GM23338 (cell line): ENCODE measurements at regions not wholly inside any gene's neighbourhood (a gene's known extent, or its start where the extent isn't known, plus 50 kb on each side); places are given as distances from the start of the nearest gene placed in this dataset.

Experiments used
- ATAC-seq: fragments of 200-7000 bp; cut with Tn5 transposase; 3 replicates; pipeline ENCODE4 v1.9.1; 2020
- DNase-seq: peaks from one replicate; pipeline ENCODE4 v3.0.0-alpha.2; 2015; ENCODE audit warnings: low spot score
- H2AFZ ChIP-seq: fragments of 200-600 bp; sonication (generic); 2 replicates; pipeline ENCODE4 v1.8.0; 2016; ENCODE audit warnings: antibody characterized with exemption, mild to moderate bottlenecking, moderate library complexity
- H3F3A ChIP-seq: fragments of 200-600 bp; sonication (generic); replicated peaks from 2 replicates; pipeline ENCODE4 v1.8.0; 2017; ENCODE audit warnings: antibody characterized with exemption, mixed run types, low read depth
- H3K27ac ChIP-seq: fragments of 200-600 bp; sonication (generic); 2 replicates; pipeline ENCODE4 v1.6.1; 2016; ENCODE audit warnings: low read depth
- H3K27me3 ChIP-seq: fragments of 200-600 bp; sonication (generic); 2 replicates; pipeline ENCODE4 v1.8.0; 2016; ENCODE audit warnings: mild to moderate bottlenecking, mixed run types, moderate library complexity; ENCODE audit not compliant: insufficient read depth
- H3K36me3 ChIP-seq: fragments of 200-600 bp; sonication (generic); 2 replicates; pipeline ENCODE4 v1.8.0; 2016; ENCODE audit warnings: mild to moderate bottlenecking; ENCODE audit not compliant: insufficient read depth
- H3K4me1 ChIP-seq: fragments of 200-600 bp; sonication (generic); 2 replicates; pipeline ENCODE4 v1.8.0; 2016; ENCODE audit warnings: mild to moderate bottlenecking, moderate library complexity; ENCODE audit not compliant: insufficient read depth
- H3K4me2 ChIP-seq: fragments of 200-600 bp; sonication (generic); 2 replicates; pipeline ENCODE4 v1.7.1; 2017; ENCODE audit warnings: mixed run types
- H3K4me3 ChIP-seq: fragments of 200-600 bp; sonication (generic); 2 replicates; pipeline ENCODE4 v1.6.1; 2016; ENCODE audit warnings: mixed run types
- H3K79me2 ChIP-seq: fragments of 200-600 bp; sonication (generic); replicated peaks from 2 replicates; pipeline ENCODE4 v1.8.0; 2017; ENCODE audit warnings: mild to moderate bottlenecking; ENCODE audit not compliant: insufficient read depth
- H3K9me2 ChIP-seq: fragments of 200-600 bp; sonication (generic); 2 replicates; pipeline ENCODE4 v1.8.0; 2017; ENCODE audit not compliant: insufficient read depth
- H4K20me1 ChIP-seq: fragments of 200-600 bp; sonication (generic); replicated peaks from 2 replicates; pipeline ENCODE4 v1.8.0; 2017; ENCODE audit warnings: mild to moderate bottlenecking; ENCODE audit not compliant: insufficient read depth
- H3K27ac Mint-ChIP-seq: 2 replicates; pipeline ENCODE4 v1.8.0; 2020; ENCODE audit warnings: inconsistent platforms, mild to moderate bottlenecking, moderate library complexity, mixed read lengths
- H3K27me3 Mint-ChIP-seq: 3 replicates; pipeline ENCODE4 v1.8.0; 2022; ENCODE audit warnings: low read depth, mild to moderate bottlenecking, moderate library complexity, mixed read lengths, inconsistent platforms; ENCODE audit not compliant: insufficient read depth, poor library complexity
- H3K36me3 Mint-ChIP-seq: 3 replicates; pipeline ENCODE4 v1.8.0; 2021; ENCODE audit warnings: low read depth, mild to moderate bottlenecking, inconsistent platforms, moderate library complexity, mixed read lengths
- H3K4me1 Mint-ChIP-seq: 3 replicates; pipeline ENCODE4 v1.8.0; 2020; ENCODE audit warnings: mild to moderate bottlenecking, inconsistent platforms, mixed read lengths
- H3K4me3 Mint-ChIP-seq: 3 replicates; pipeline ENCODE4 v1.8.0; 2021; ENCODE audit warnings: moderate library complexity, mild to moderate bottlenecking, inconsistent platforms, mixed read lengths
- H3K9me3 Mint-ChIP-seq: 3 replicates; pipeline ENCODE4 v1.8.0; 2020; ENCODE audit warnings: moderate library complexity, mild to moderate bottlenecking, inconsistent platforms, mixed read lengths
- CREB1 ChIP-seq: fragments of 250-450 bp; sonication (Bioruptor Pico); IDR thresholded peaks from 2 replicates; pipeline ENCODE4 v1.5.0; 2020; ENCODE audit warnings: low read depth, mild to moderate bottlenecking, moderate library complexity
- JUNB ChIP-seq: IDR thresholded peaks from one replicate; pipeline ENCODE4 v1.6.1; 2016; ENCODE audit warnings: antibody characterized with exemption; ENCODE audit not compliant: unreplicated experiment
- REST ChIP-seq: IDR thresholded peaks from one replicate; pipeline ENCODE4 v1.6.1; 2018; ENCODE audit warnings: antibody characterized with exemption; ENCODE audit not compliant: unreplicated experiment
- ZNF331 ChIP-seq: fragments of 250-450 bp; sonication (Bioruptor Pico); IDR thresholded peaks from 2 replicates; pipeline ENCODE4 v1.5.0; 2020; ENCODE audit warnings: low read depth, mild to moderate bottlenecking, moderate library complexity
- ZNF462 ChIP-seq: fragments of 250-450 bp; sonication (Bioruptor Pico); IDR thresholded peaks from 2 replicates; pipeline ENCODE4 v1.5.0; 2020; ENCODE audit warnings: mild to moderate bottlenecking, moderate library complexity

GRCh38 chr9:3087697-3088096, 243.8 kb upstream of the PUM3 start (continued):
- TF ChIP-seq ZNF462 (CRISPR knock-in tag) = no peak
- no peak for TF ChIP-seq JUNB
- no peak for TF ChIP-seq REST

DNA sequence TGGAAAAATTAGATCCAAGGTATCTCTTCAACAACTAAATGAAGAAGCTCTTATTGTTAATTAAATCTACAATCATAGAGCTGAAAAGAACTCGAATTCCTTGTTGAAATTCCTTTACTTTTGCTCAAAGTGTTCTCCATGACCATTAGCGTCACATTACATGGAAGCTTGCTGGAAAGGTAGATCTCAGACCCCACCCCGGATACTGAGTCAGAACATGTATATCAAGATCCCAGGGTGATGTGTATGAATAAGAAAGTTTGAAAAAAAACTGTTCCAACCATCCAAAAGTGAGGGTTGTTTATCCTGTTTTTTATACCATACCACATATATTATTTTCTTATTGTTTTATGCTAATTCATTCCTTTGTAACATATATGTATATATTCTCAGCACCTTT, 237.1 kb upstream of the PUM3 start:
- no peak for ATAC-seq

More for the DNA sequence above, 237.1 kb upstream of the PUM3 start:
- Histone ChIP-seq H3K79me2 (no peaks in the 10 kb centered on the region), H3K27me3 (no peaks in the 10 kb centered on the region), H3K4me1 (no peaks in the 10 kb centered on the region), H3K36me3 (no peaks in the 10 kb centered on the region), H3F3A (no peaks in the 10 kb centered on the region), H4K20me1 (no peaks in the 10 kb centered on the region), H2AFZ (no peak overlapping the region), H3K9me2 (no peaks in the 10 kb centered on the region), H3K27ac (no peak overlapping the region), H3K4me2 (no peak overlapping the region), H3K4me3 (no peak overlapping the region)
- Mint-ChIP-seq H3K9me3 (no peaks in the 10 kb centered on the region), H3K4me3 (no peak overlapping the region), H3K4me1 (no peaks in the 10 kb centered on the region), H3K36me3 (no peaks in the 10 kb centered on the region), H3K27ac (no peak overlapping the region), H3K27me3 (no peaks in the 10 kb centered on the region)
- TF ChIP-seq CREB1 (CRISPR knock-in tag) = no peak
- TF ChIP-seq ZNF331 (CRISPR knock-in tag) = no peak
- DNase-seq = no peak
